ENCODE measurements at regions not wholly inside any gene's neighbourhood (a gene's known extent, or its start where the extent isn't known, plus 50 kb on each side); places are given as distances from the start of the nearest gene placed in this dataset.

GRCh38 chr7:69185170-69185569 is 413.1 kb upstream of the AUTS2 start:
- Histone ChIP-seq H3K9me3 (ENCODE audit: low read length) (no peaks in the 10 kb centered on the region), H3K27me3 (ENCODE audit: insufficient read depth, low read length) (no peaks in the 10 kb centered on the region), H3K36me3 (ENCODE audit: insufficient read depth, low read length) (no peaks in the 10 kb centered on the region), H3K4me3 (ENCODE audit: low read length) (no peak overlapping the region), H3K4me1 (ENCODE audit: insufficient read depth, low read length) (no peaks in the 10 kb centered on the region), H2AFZ (ENCODE audit: low read depth, low read length) (no peak overlapping the region)

DNA sequence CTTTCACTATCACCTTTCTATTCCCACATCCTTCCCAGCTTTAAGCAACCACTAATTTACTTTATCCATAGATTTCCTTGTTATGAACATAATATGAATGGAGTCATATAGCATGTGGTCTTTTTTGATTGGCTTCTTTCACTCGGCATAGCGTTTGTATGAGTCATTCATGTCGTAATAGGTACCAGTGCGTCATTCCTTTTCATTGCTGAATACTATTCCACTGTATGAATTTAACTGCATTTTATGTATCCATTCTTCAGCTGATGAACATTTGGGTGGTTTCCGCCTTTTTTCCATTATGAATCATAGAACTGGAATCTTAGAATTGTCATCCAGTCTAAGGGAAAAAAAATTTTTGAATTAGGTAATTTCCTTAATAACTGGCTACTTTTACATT is 411.3 kb upstream of the AUTS2 start:
- H3K4me1 ChIP-seq (ENCODE audit: insufficient read depth, low read length) = no peaks in the 10 kb centered on the region
- no peak overlapping the region for H2AFZ ChIP-seq (ENCODE audit: low read depth, low read length)
- H3K36me3 ChIP-seq (ENCODE audit: insufficient read depth, low read length) = no peaks in the 10 kb centered on the region
- no peaks in the 10 kb centered on the region for H3K27me3 ChIP-seq (ENCODE audit: insufficient read depth, low read length)
- H3K9me3 ChIP-seq (ENCODE audit: low read length) = no peaks in the 10 kb centered on the region
- no peak overlapping the region for H3K4me3 ChIP-seq (ENCODE audit: low read length)

DNA sequence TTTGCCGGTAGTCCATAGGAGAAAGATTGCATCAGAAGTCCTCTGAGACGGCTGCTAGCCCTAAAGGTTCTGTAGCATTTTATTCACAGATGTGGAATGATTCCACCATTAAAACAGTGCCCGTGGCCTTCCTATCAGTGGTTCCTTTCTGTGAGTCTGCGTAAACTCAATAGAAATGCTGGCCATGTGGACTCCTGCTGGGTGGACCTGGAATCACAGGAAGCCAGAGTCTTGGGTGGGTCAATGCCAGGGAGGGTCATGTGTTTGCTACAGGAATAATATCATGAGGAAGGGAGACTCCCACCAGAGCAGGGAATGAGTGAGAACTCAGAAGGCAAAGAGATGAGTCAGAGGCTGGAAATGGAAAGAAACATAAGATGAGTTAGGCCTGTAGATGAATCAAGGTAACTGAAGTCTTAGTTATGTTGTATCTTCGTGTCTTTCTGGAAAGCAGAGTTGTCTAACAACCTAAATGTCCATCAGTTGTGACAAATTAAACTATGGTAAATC is 410.4 kb upstream of the AUTS2 start:
- H3K4me3 ChIP-seq (ENCODE audit: low read length) = no peak overlapping the region
- H3K9me3 ChIP-seq (ENCODE audit: low read length) = no peaks in the 10 kb centered on the region
- no peaks in the 10 kb centered on the region for H3K36me3 ChIP-seq (ENCODE audit: insufficient read depth, low read length)
- no peaks in the 10 kb centered on the region for H3K4me1 ChIP-seq (ENCODE audit: insufficient read depth, low read length)
- H3K27me3 ChIP-seq (ENCODE audit: insufficient read depth, low read length) = no peaks in the 10 kb centered on the region
- H2AFZ ChIP-seq (ENCODE audit: low read depth, low read length) = no peak overlapping the region

- no peak overlapping the region for H2AFZ ChIP-seq (ENCODE audit: low read depth, low read length)
- no peaks in the 10 kb centered on the region for H3K4me1 ChIP-seq (ENCODE audit: insufficient read depth, low read length)
- H3K27me3 ChIP-seq (ENCODE audit: insufficient read depth, low read length) = no peaks in the 10 kb centered on the region
- H3K4me3 ChIP-seq (ENCODE audit: low read length) = no peak overlapping the region
- no peaks in the 10 kb centered on the region for H3K9me3 ChIP-seq (ENCODE audit: low read length)
- no peaks in the 10 kb centered on the region for H3K36me3 ChIP-seq (ENCODE audit: insufficient read depth, low read length)
Observed at GRCh38 chr7:69189406-69189805, 408.9 kb upstream of the AUTS2 start.

GRCh38 chr7:69190025-69190424 is 408.2 kb upstream of the AUTS2 start:
- Histone ChIP-seq H3K36me3 (ENCODE audit: insufficient read depth, low read length) (no peaks in the 10 kb centered on the region), H2AFZ (ENCODE audit: low read depth, low read length) (no peak overlapping the region), H3K27me3 (ENCODE audit: insufficient read depth, low read length) (no peaks in the 10 kb centered on the region), H3K9me3 (ENCODE audit: low read length) (no peaks in the 10 kb centered on the region), H3K4me1 (ENCODE audit: insufficient read depth, low read length) (no peaks in the 10 kb centered on the region), H3K4me3 (ENCODE audit: low read length) (no peak overlapping the region)

GRCh38 chr7:69190763-69191162 is 407.5 kb upstream of the AUTS2 start:
- Histone ChIP-seq H3K27me3 (ENCODE audit: insufficient read depth, low read length) (no peaks in the 10 kb centered on the region), H3K4me3 (ENCODE audit: low read length) (no peak overlapping the region), H2AFZ (ENCODE audit: low read depth, low read length) (no peak overlapping the region), H3K9me3 (ENCODE audit: low read length) (no peaks in the 10 kb centered on the region), H3K36me3 (ENCODE audit: insufficient read depth, low read length) (no peaks in the 10 kb centered on the region), H3K4me1 (ENCODE audit: insufficient read depth, low read length) (no peaks in the 10 kb centered on the region)

GRCh38 chr7:69192134-69192533 is 406.1 kb upstream of the AUTS2 start:
- no peak overlapping the region for H2AFZ ChIP-seq (ENCODE audit: low read depth, low read length)
- no peaks in the 10 kb centered on the region for H3K4me1 ChIP-seq (ENCODE audit: insufficient read depth, low read length)
- no peaks in the 10 kb centered on the region for H3K27me3 ChIP-seq (ENCODE audit: insufficient read depth, low read length)
- no peak overlapping the region for H3K4me3 ChIP-seq (ENCODE audit: low read length)
- H3K36me3 ChIP-seq (ENCODE audit: insufficient read depth, low read length) = no peaks in the 10 kb centered on the region
- H3K9me3 ChIP-seq (ENCODE audit: low read length) = no peaks in the 10 kb centered on the region

DNA sequence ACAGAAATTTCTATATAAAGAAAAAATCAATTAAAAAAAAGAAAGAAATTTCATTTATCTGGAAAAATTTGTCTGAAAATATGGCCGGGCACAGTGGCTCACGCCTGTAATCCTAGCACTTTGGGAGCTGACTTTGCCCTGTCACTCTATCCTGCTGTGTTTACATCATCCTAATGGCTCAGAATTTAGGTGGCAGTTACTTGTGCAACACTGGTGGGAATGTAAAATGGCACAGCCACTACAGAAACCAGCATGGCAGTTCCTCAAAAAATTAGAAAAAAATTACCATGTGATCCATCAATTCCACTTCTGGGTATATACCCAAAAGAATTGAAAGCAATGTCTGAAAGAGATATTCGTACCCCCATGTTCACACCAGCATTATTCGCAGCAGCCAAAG is 405.2 kb upstream of the AUTS2 start:
- H3K36me3 ChIP-seq (ENCODE audit: insufficient read depth, low read length) = no peaks in the 10 kb centered on the region
- H3K9me3 ChIP-seq (ENCODE audit: low read length) = no peaks in the 10 kb centered on the region
- H3K27me3 ChIP-seq (ENCODE audit: insufficient read depth, low read length) = no peaks in the 10 kb centered on the region
- H2AFZ ChIP-seq (ENCODE audit: low read depth, low read length) = no peak overlapping the region
- no peaks in the 10 kb centered on the region for H3K4me1 ChIP-seq (ENCODE audit: insufficient read depth, low read length)
- no peak overlapping the region for H3K4me3 ChIP-seq (ENCODE audit: low read length)

GRCh38 chr7:69196593-69196992 is 401.7 kb upstream of the AUTS2 start:
- Histone ChIP-seq H3K4me1 (ENCODE audit: insufficient read depth, low read length) (no peaks in the 10 kb centered on the region), H3K9me3 (ENCODE audit: low read length) (no peaks in the 10 kb centered on the region), H3K27me3 (ENCODE audit: insufficient read depth, low read length) (no peaks in the 10 kb centered on the region), H3K36me3 (ENCODE audit: insufficient read depth, low read length) (no peaks in the 10 kb centered on the region), H3K4me3 (ENCODE audit: low read length) (no peak overlapping the region), H2AFZ (ENCODE audit: low read depth, low read length) (no peak overlapping the region)

DNA sequence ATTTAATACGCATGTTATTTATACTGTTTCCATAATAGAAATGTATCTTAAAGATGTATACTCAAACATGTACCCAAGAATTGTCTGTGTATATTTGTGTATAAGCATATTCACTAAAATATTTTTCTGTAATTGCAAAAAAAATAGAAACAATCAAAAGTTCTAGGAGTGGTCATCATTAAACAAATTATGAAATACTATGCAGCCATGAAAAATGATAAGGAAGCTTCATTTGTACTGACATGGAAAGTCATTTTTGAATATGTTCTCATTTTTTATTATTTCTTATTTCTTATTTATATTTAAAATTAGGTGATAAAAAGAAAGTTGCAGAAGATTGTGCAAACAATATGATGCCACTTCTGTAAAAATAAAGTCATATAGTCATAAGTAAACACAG is 400.0 kb upstream of the AUTS2 start:
- Histone ChIP-seq H3K27me3 (ENCODE audit: insufficient read depth, low read length) (no peaks in the 10 kb centered on the region), H2AFZ (ENCODE audit: low read depth, low read length) (no peak overlapping the region), H3K4me3 (ENCODE audit: low read length) (no peak overlapping the region), H3K9me3 (ENCODE audit: low read length) (no peaks in the 10 kb centered on the region), H3K36me3 (ENCODE audit: insufficient read depth, low read length) (no peaks in the 10 kb centered on the region), H3K4me1 (ENCODE audit: insufficient read depth, low read length) (no peaks in the 10 kb centered on the region)

- Histone ChIP-seq H3K27me3 (ENCODE audit: insufficient read depth, low read length) (no peaks in the 10 kb centered on the region), H3K4me3 (ENCODE audit: low read length) (no peak overlapping the region), H3K4me1 (ENCODE audit: insufficient read depth, low read length) (no peaks in the 10 kb centered on the region), H2AFZ (ENCODE audit: low read depth, low read length) (no peak overlapping the region), H3K9me3 (ENCODE audit: low read length) (no peaks in the 10 kb centered on the region), H3K36me3 (ENCODE audit: insufficient read depth, low read length) (no peaks in the 10 kb centered on the region)
Observed at GRCh38 chr7:69199041-69199440, 399.2 kb upstream of the AUTS2 start.

- no peak overlapping the region for H3K4me3 ChIP-seq (ENCODE audit: low read length)
Observed at GRCh38 chr7:69199661-69200060, 398.6 kb upstream of the AUTS2 start.

GRCh38 chr7:69203871-69204270 is 394.4 kb upstream of the AUTS2 start:
- Histone ChIP-seq H3K9me3 (ENCODE audit: low read length) (no peaks in the 10 kb centered on the region), H3K4me1 (ENCODE audit: insufficient read depth, low read length) (no peaks in the 10 kb centered on the region), H3K4me3 (ENCODE audit: low read length) (no peak overlapping the region), H2AFZ (ENCODE audit: low read depth, low read length) (no peak overlapping the region), H3K36me3 (ENCODE audit: insufficient read depth, low read length) (no peaks in the 10 kb centered on the region), H3K27me3 (ENCODE audit: insufficient read depth, low read length) (no peaks in the 10 kb centered on the region)

More at GRCh38 chr7:69199661-69200060, 398.6 kb upstream of the AUTS2 start:
- Histone ChIP-seq H3K9me3 (ENCODE audit: low read length) (no peaks in the 10 kb centered on the region), H2AFZ (ENCODE audit: low read depth, low read length) (no peak overlapping the region), H3K36me3 (ENCODE audit: insufficient read depth, low read length) (no peaks in the 10 kb centered on the region), H3K4me1 (ENCODE audit: insufficient read depth, low read length) (no peaks in the 10 kb centered on the region), H3K27me3 (ENCODE audit: insufficient read depth, low read length) (no peaks in the 10 kb centered on the region)

GRCh38 chr7:69204943-69205342 is 393.3 kb upstream of the AUTS2 start:
- Histone ChIP-seq H3K4me1 (ENCODE audit: insufficient read depth, low read length) (no peaks in the 10 kb centered on the region), H3K4me3 (ENCODE audit: low read length) (no peak overlapping the region), H3K36me3 (ENCODE audit: insufficient read depth, low read length) (no peaks in the 10 kb centered on the region), H3K27me3 (ENCODE audit: insufficient read depth, low read length) (no peaks in the 10 kb centered on the region), H2AFZ (ENCODE audit: low read depth, low read length) (no peak overlapping the region), H3K9me3 (ENCODE audit: low read length) (no peaks in the 10 kb centered on the region)
